ENCODE measurements at regions not wholly inside any gene's neighbourhood (a gene's known extent, or its start where the extent isn't known, plus 50 kb on each side); places are given as distances from the start of the nearest gene placed in this dataset.

GRCh38 chr5:6003040-6003825 is 375.1 kb downstream of the MED10 start:
- Histone ChIP-seq H2AFZ (ENCODE audit: low read depth, low read length) (no peak overlapping the region), H3K79me2 (ENCODE audit: insufficient read depth, low read length) (no peaks in the 10 kb centered on the region), H3K4me3 (ENCODE audit: insufficient read depth, low read depth, low read length) (no peak overlapping the region), H3K9ac (ENCODE audit: low read length) (no peak overlapping the region), H3K27ac (ENCODE audit: low read depth, low read length) (no peak overlapping the region), H4K20me1 (ENCODE audit: insufficient read depth, low read length) (no peaks in the 10 kb centered on the region), H3K4me2 (ENCODE audit: low read length) (no peak overlapping the region), H3K4me1 (ENCODE audit: insufficient read depth, low read length) (no peaks in the 10 kb centered on the region), H3K36me3 (ENCODE audit: insufficient read depth, low read length) (no peaks in the 10 kb centered on the region), H3K9me3 (ENCODE audit: insufficient read depth, low read depth, low read length) (peaks cover 4% of the 10 kb centered on the region), H3K27me3 (ENCODE audit: insufficient read depth, low read length) (no peaks in the 10 kb centered on the region)
- Mint-ChIP-seq H3K9me3 (ENCODE audit: unreplicated experiment) (no peaks in the 10 kb centered on the region), H3K4me1 (ENCODE audit: low read depth, unreplicated experiment) (no peaks in the 10 kb centered on the region), H3K27ac (ENCODE audit: unreplicated experiment) (no peak overlapping the region), H3K27me3 (ENCODE audit: low read depth, unreplicated experiment) (peaks cover 20% of the 10 kb centered on the region), H3K4me3 (ENCODE audit: unreplicated experiment) (no peak overlapping the region), H3K36me3 (ENCODE audit: low read depth, unreplicated experiment) (no peaks in the 10 kb centered on the region)
- TF ChIP-seq CTCF (IDR thresholded peaks at IDR 0.05; ENCODE audit: insufficient read depth, low read depth, low read length) (no peak), EZH2 (IDR thresholded peaks at IDR 0.05; ENCODE audit: insufficient read depth, low read length) (no peak)
- FAIRE-seq (no peak), DNase-seq (ENCODE audit: low read depth) (no peak)

GRCh38 chr5:6000867-6001266 is 377.5 kb downstream of the MED10 start:
- H3K27me3 ChIP-seq (ENCODE audit: insufficient read depth, low read length) = no peaks in the 10 kb centered on the region
- H3K4me3 ChIP-seq (ENCODE audit: insufficient read depth, low read depth, low read length) = no peak overlapping the region
- Mint-ChIP-seq H3K4me3 (ENCODE audit: unreplicated experiment) (no peak overlapping the region), H3K36me3 (ENCODE audit: low read depth, unreplicated experiment) (no peaks in the 10 kb centered on the region), H3K4me1 (ENCODE audit: low read depth, unreplicated experiment) (no peaks in the 10 kb centered on the region), H3K27ac (ENCODE audit: unreplicated experiment) (no peak overlapping the region), H3K27me3 (ENCODE audit: low read depth, unreplicated experiment) (peaks cover 20% of the 10 kb centered on the region), H3K9me3 (ENCODE audit: unreplicated experiment) (no peaks in the 10 kb centered on the region)
- H3K27ac ChIP-seq (ENCODE audit: low read depth, low read length) = no peak overlapping the region
- H3K36me3 ChIP-seq (ENCODE audit: insufficient read depth, low read length) = no peaks in the 10 kb centered on the region
- TF ChIP-seq CTCF (IDR thresholded peaks at IDR 0.05; ENCODE audit: insufficient read depth, low read depth, low read length) (no peak), EZH2 (IDR thresholded peaks at IDR 0.05; ENCODE audit: insufficient read depth, low read length) (no peak)
- H3K4me1 ChIP-seq (ENCODE audit: insufficient read depth, low read length) = no peaks in the 10 kb centered on the region
- H3K9ac ChIP-seq (ENCODE audit: low read length) = no peak overlapping the region
- H3K4me2 ChIP-seq (ENCODE audit: low read length) = no peak overlapping the region
- DNase-seq (ENCODE audit: low read depth) (no peak), FAIRE-seq (no peak)
- H2AFZ ChIP-seq (ENCODE audit: low read depth, low read length) = no peak overlapping the region
- peaks cover 4% of the 10 kb centered on the region for H3K9me3 ChIP-seq (ENCODE audit: insufficient read depth, low read depth, low read length)
- H3K79me2 ChIP-seq (ENCODE audit: insufficient read depth, low read length) = no peaks in the 10 kb centered on the region
- no peaks in the 10 kb centered on the region for H4K20me1 ChIP-seq (ENCODE audit: insufficient read depth, low read length)

- H3K4me1 ChIP-seq (ENCODE audit: insufficient read depth, low read length) = no peaks in the 10 kb centered on the region
- H3K79me2 ChIP-seq (ENCODE audit: insufficient read depth, low read length) = no peaks in the 10 kb centered on the region
- H3K36me3 ChIP-seq (ENCODE audit: insufficient read depth, low read length) = no peaks in the 10 kb centered on the region
- H3K9ac ChIP-seq (ENCODE audit: low read length) = no peak overlapping the region
- Mint-ChIP-seq H3K27ac (ENCODE audit: unreplicated experiment) (no peak overlapping the region), H3K9me3 (ENCODE audit: unreplicated experiment) (peaks cover 7% of the 10 kb centered on the region), H3K36me3 (ENCODE audit: low read depth, unreplicated experiment) (no peaks in the 10 kb centered on the region), H3K4me3 (ENCODE audit: unreplicated experiment) (no peak overlapping the region), H3K27me3 (ENCODE audit: low read depth, unreplicated experiment) (peaks cover 6% of the 10 kb centered on the region), H3K4me1 (ENCODE audit: low read depth, unreplicated experiment) (no peaks in the 10 kb centered on the region)
- H3K27ac ChIP-seq (ENCODE audit: low read depth, low read length) = no peak overlapping the region
- no peak overlapping the region for H3K4me3 ChIP-seq (ENCODE audit: insufficient read depth, low read depth, low read length)
- no peak for TF ChIP-seq CTCF (IDR thresholded peaks at IDR 0.05; ENCODE audit: insufficient read depth, low read depth, low read length)
- TF ChIP-seq EZH2 (IDR thresholded peaks at IDR 0.05; ENCODE audit: insufficient read depth, low read length) = no peak
- DNase-seq (ENCODE audit: low read depth) = no peak
- no peak for FAIRE-seq
- H3K27me3 ChIP-seq (ENCODE audit: insufficient read depth, low read length) = no peaks in the 10 kb centered on the region
- peaks cover 7% of the 10 kb centered on the region for H3K9me3 ChIP-seq (ENCODE audit: insufficient read depth, low read depth, low read length)
- H4K20me1 ChIP-seq (ENCODE audit: insufficient read depth, low read length) = no peaks in the 10 kb centered on the region
- H3K4me2 ChIP-seq (ENCODE audit: low read length) = no peak overlapping the region
- H2AFZ ChIP-seq (ENCODE audit: low read depth, low read length) = no peak overlapping the region
Observed at GRCh38 chr5:5995819-5996218, 382.5 kb downstream of the MED10 start.
